ENCODE measurements at regions not wholly inside any gene's neighbourhood (a gene's known extent, or its start where the extent isn't known, plus 50 kb on each side); places are given as distances from the start of the nearest gene placed in this dataset.

DNA sequence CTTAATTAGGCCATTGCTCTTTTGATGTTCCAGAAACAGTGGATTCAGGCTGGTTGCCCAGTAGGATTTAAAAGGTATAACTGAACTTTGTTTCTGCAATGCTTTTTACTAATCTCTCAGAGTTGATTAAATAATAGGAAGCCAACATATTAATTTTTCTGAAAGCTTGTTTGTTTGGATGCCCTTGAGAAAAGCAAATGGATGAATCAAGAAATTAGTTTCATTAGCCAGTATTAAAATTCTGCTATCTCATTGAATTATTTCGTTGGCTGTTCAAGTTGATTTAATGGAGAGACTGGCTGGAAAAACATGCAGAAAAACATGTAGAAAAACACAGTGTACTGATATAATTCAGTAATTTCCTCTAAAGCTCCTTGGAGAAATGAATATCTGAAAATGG lies 178.9 kb upstream of the THRB start:
- H3K4me3 ChIP-seq (ENCODE audit: low read depth in 2 of 2, low read length in 2 of 2) = no peak overlapping the region
- in situ Hi-C loops (cut with HindIII; ENCODE audit: low pct_unique_long_range_greater_than_20kb, low sequenced_read_pairs) (no loop called here), intact Hi-C loops (cut with micrococcal nuclease; ENCODE audit: unreplicated experiment) (no loop called here)
- H3K27me3 ChIP-seq (ENCODE audit: control insufficient read depth, insufficient read depth, low read length) = no peaks in the 10 kb centered on the region
- H3K4me1 ChIP-seq (ENCODE audit: control insufficient read depth, insufficient read depth, low read length) = no peaks in the 10 kb centered on the region
- CTCF ChIA-PET = no interaction called here
- H3K9me3 ChIP-seq (ENCODE audit: control insufficient read depth, insufficient read depth, low read depth, low read length) = no peaks in the 10 kb centered on the region
- DNase-seq (ENCODE audit: low read depth, low spot score) (no peak), ATAC-seq (no peak)
- TF ChIP-seq, protein P1, sequence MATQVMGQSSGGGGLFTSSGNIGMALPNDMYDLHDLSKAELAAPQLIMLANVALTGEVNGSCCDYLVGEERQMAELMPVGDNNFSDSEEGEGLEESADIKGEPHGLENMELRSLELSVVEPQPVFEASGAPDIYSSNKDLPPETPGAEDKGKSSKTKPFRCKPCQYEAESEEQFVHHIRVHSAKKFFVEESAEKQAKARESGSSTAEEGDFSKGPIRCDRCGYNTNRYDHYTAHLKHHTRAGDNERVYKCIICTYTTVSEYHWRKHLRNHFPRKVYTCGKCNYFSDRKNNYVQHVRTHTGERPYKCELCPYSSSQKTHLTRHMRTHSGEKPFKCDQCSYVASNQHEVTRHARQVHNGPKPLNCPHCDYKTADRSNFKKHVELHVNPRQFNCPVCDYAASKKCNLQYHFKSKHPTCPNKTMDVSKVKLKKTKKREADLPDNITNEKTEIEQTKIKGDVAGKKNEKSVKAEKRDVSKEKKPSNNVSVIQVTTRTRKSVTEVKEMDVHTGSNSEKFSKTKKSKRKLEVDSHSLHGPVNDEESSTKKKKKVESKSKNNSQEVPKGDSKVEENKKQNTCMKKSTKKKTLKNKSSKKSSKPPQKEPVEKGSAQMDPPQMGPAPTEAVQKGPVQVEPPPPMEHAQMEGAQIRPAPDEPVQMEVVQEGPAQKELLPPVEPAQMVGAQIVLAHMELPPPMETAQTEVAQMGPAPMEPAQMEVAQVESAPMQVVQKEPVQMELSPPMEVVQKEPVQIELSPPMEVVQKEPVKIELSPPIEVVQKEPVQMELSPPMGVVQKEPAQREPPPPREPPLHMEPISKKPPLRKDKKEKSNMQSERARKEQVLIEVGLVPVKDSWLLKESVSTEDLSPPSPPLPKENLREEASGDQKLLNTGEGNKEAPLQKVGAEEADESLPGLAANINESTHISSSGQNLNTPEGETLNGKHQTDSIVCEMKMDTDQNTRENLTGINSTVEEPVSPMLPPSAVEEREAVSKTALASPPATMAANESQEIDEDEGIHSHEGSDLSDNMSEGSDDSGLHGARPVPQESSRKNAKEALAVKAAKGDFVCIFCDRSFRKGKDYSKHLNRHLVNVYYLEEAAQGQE (IDR thresholded peaks at IDR 0.05; ENCODE audit: insufficient read depth in 1 of 2, low read depth in 2 of 2, low read length in 1 of 2) = no peak
- no peak for TF ChIP-seq TCF7L2 (IDR thresholded peaks at IDR 0.05; ENCODE audit: low read depth, low read length)
- no peaks in the 10 kb centered on the region for H3K36me3 ChIP-seq (ENCODE audit: control insufficient read depth, insufficient read depth, low read length)
- BruUV-seq (replicated peaks) = no TSS peak
- POLR2A ChIA-PET = interaction anchor here (0.6 kb wide), 1 partner anchor 607 kb away, joined by 3 read pairs; no protein-coding TSS in a partner anchor
- no peak overlapping the region for H3K27ac ChIP-seq (ENCODE audit: low read length)

DNA sequence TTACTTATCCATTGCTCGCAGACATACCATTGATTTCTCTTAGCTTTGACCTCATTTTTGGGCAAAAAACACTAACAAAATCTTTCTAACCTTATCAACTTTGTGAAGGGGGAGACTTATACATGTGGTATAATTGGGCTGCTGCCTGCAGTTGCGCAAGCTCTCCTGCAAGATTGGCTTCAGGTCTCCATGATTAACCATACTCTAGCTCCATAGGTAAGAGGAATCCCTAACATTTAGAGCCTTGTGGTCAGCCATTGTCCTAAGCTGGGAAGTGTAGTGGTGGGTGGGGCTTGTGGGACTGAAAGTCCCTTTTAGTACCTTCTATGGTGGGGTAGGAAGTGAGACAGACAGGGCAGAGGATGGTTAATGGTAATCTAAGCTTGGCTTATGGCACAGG lies 179.6 kb upstream of the THRB start:
- TF ChIP-seq TCF7L2 (IDR thresholded peaks at IDR 0.05; ENCODE audit: low read depth, low read length) = no peak
- TF ChIP-seq, protein P2, sequence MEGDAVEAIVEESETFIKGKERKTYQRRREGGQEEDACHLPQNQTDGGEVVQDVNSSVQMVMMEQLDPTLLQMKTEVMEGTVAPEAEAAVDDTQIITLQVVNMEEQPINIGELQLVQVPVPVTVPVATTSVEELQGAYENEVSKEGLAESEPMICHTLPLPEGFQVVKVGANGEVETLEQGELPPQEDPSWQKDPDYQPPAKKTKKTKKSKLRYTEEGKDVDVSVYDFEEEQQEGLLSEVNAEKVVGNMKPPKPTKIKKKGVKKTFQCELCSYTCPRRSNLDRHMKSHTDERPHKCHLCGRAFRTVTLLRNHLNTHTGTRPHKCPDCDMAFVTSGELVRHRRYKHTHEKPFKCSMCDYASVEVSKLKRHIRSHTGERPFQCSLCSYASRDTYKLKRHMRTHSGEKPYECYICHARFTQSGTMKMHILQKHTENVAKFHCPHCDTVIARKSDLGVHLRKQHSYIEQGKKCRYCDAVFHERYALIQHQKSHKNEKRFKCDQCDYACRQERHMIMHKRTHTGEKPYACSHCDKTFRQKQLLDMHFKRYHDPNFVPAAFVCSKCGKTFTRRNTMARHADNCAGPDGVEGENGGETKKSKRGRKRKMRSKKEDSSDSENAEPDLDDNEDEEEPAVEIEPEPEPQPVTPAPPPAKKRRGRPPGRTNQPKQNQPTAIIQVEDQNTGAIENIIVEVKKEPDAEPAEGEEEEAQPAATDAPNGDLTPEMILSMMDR (IDR thresholded peaks at IDR 0.05) = no peak
- TF ChIP-seq SIN3A (IDR thresholded peaks at IDR 0.05; ENCODE audit: borderline replicate concordance, insufficient read depth, low read depth, low read length) = no peak
- TF ChIP-seq, protein P1 (IDR thresholded peaks at IDR 0.05; ENCODE audit: insufficient read depth in 1 of 2, low read depth in 2 of 2, low read length in 1 of 2) = no peak
- no peaks in the 10 kb centered on the region for H3K9me3 ChIP-seq (ENCODE audit: control insufficient read depth, insufficient read depth, low read depth, low read length)
- H3K27ac ChIP-seq (ENCODE audit: low read length) = no peak overlapping the region
- H3K36me3 ChIP-seq (ENCODE audit: control insufficient read depth, insufficient read depth, low read length) = no peaks in the 10 kb centered on the region
- intact Hi-C loops (cut with micrococcal nuclease; ENCODE audit: unreplicated experiment) = no loop called here
- DNase-seq (ENCODE audit: low read depth, low spot score) = no peak
- H3K27me3 ChIP-seq (ENCODE audit: control insufficient read depth, insufficient read depth, low read length) = no peaks in the 10 kb centered on the region
- in situ Hi-C loops (cut with HindIII; ENCODE audit: low pct_unique_long_range_greater_than_20kb, low sequenced_read_pairs) = no loop called here
- H3K4me3 ChIP-seq (ENCODE audit: low read depth in 2 of 2, low read length in 2 of 2) = no peak overlapping the region
- ChIA-PET POLR2A (no interaction called here), CTCF (no interaction called here)
- H3K4me1 ChIP-seq (ENCODE audit: control insufficient read depth, insufficient read depth, low read length) = no peaks in the 10 kb centered on the region
- no TSS peak for BruUV-seq (replicated peaks)
- no peak for ATAC-seq
